ENCODE measurements at regions not wholly inside any gene's neighbourhood (a gene's known extent, or its start where the extent isn't known, plus 50 kb on each side); places are given as distances from the start of the nearest gene placed in this dataset.

DNA sequence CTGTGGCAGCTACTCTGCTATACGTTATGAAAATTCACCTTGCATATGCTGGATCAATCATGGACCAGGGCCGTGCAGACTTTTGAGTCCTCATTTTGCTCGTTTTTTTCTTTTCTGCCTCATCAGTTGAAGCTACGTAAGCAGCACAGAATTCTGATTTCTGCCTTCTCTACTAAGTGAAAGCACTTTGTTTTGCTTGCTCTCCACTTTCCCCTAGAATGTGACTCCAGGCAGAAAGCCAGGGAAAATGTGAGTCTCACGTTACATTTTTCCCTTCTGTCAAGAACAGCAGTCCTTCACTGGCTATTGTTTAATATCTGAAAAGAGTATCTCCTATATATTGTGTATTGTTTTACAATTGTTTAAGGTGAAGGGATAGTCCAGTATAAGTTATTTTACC lies 1840.1 kb downstream of the PCDH7 start:
- ChIA-PET POLR2A (interaction anchor here (0.6 to 1.0 kb wide), 5 partner anchors 8 to 170 kb away, joined by 3 to 7 read pairs (median 3); no protein-coding TSS in a partner anchor), CTCF (ENCODE audit: unreplicated experiment) (no interaction called here)

DNA sequence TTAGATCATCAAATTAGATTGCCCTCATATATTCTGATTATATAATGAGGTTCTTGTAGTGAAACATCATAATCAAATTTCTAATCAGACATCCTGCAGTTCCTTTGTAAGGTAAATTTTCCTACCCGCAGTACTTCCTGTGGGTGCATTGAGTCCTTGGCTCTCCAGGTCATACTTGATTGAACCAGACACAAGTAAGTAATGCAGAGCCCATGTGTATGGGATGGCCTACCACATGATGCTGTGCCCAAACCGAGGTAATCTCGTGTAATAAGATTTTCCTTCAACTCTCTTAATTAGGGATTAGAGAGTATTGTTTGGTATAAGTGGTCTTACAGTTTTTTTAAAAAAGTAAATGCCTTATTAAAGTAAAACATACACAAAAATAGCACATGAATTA lies 1841.8 kb downstream of the PCDH7 start:
- H3K4me3 ChIP-seq (ENCODE audit: low read depth, low read length, poor library complexity, severe bottlenecking): no peak overlapping the region
- no peaks in the 10 kb centered on the region for H3K9me2 ChIP-seq (ENCODE audit: insufficient read depth, low read length)
- no peak for DNase-seq (ENCODE audit: low spot score)
- H3K4me2 ChIP-seq (ENCODE audit: low read length): no peak overlapping the region
- peaks cover 23% of the 10 kb centered on the region for H3K36me3 ChIP-seq (ENCODE audit: insufficient read depth, low read length)
- H2AFZ ChIP-seq (ENCODE audit: low read length): peak overlapping the region; percentile 33; the same call in 1 of the 2 replicates
- ChIA-PET POLR2A (interaction anchor here (1.2 to 1.4 kb wide), 3 partner anchors 10 to 16 kb away, joined by 3 to 4 read pairs (median 3); no protein-coding TSS in a partner anchor), CTCF (ENCODE audit: unreplicated experiment) (no interaction called here)
- no peaks in the 10 kb centered on the region for H4K20me1 ChIP-seq (ENCODE audit: insufficient read depth, low read length)
- BruUV-seq (replicated peaks): no TSS peak
- intact Hi-C loops (cut with micrococcal nuclease; ENCODE audit: unreplicated experiment): no loop called here
- no peaks in the 10 kb centered on the region for H3K79me2 ChIP-seq (ENCODE audit: insufficient read depth, low read depth, low read length)
- no peak for TF ChIP-seq EZH2phosphoT487 (IDR thresholded peaks at IDR 0.05; ENCODE audit: borderline replicate concordance, low read depth, low read length)
- TF ChIP-seq, protein P1, sequence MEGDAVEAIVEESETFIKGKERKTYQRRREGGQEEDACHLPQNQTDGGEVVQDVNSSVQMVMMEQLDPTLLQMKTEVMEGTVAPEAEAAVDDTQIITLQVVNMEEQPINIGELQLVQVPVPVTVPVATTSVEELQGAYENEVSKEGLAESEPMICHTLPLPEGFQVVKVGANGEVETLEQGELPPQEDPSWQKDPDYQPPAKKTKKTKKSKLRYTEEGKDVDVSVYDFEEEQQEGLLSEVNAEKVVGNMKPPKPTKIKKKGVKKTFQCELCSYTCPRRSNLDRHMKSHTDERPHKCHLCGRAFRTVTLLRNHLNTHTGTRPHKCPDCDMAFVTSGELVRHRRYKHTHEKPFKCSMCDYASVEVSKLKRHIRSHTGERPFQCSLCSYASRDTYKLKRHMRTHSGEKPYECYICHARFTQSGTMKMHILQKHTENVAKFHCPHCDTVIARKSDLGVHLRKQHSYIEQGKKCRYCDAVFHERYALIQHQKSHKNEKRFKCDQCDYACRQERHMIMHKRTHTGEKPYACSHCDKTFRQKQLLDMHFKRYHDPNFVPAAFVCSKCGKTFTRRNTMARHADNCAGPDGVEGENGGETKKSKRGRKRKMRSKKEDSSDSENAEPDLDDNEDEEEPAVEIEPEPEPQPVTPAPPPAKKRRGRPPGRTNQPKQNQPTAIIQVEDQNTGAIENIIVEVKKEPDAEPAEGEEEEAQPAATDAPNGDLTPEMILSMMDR (conservative IDR thresholded peaks at IDR 0.05; ENCODE audit: low read length): no peak
- H3K27ac ChIP-seq (ENCODE audit: low read depth, low read length, poor library complexity, severe bottlenecking): no peak overlapping the region
- peaks cover 22% of the 10 kb centered on the region; the same call in 1 of the 2 replicates for H3K9me3 ChIP-seq (ENCODE audit: low read length)
- peaks cover 33% of the 10 kb centered on the region for H3K4me1 ChIP-seq (ENCODE audit: insufficient read depth, low read length, poor library complexity, severe bottlenecking)

More for the DNA sequence above, 1840.1 kb downstream of the PCDH7 start:
- H3K79me2 ChIP-seq (ENCODE audit: insufficient read depth, low read depth, low read length): no peaks in the 10 kb centered on the region
- no peaks in the 10 kb centered on the region for H4K20me1 ChIP-seq (ENCODE audit: insufficient read depth, low read length)
- no peak for TF ChIP-seq EZH2phosphoT487 (IDR thresholded peaks at IDR 0.05; ENCODE audit: borderline replicate concordance, low read depth, low read length)
- TF ChIP-seq, protein P1 (conservative IDR thresholded peaks at IDR 0.05; ENCODE audit: low read length): no peak
- H3K4me2 ChIP-seq (ENCODE audit: low read length): no peak overlapping the region
- H2AFZ ChIP-seq (ENCODE audit: low read length): peak overlapping the region; percentile 13; the same call in 1 of the 2 replicates
- H3K9me3 ChIP-seq (ENCODE audit: low read length): peaks cover 12% of the 10 kb centered on the region; the same call in 1 of the 2 replicates
- H3K36me3 ChIP-seq (ENCODE audit: insufficient read depth, low read length): peaks cover 12% of the 10 kb centered on the region; the same call in 1 of the 2 replicates
- H3K4me1 ChIP-seq (ENCODE audit: insufficient read depth, low read length, poor library complexity, severe bottlenecking): peaks cover 28% of the 10 kb centered on the region
- BruUV-seq (replicated peaks): no TSS peak
- H3K4me3 ChIP-seq (ENCODE audit: low read depth, low read length, poor library complexity, severe bottlenecking): no peak overlapping the region
- no peak for DNase-seq (ENCODE audit: low spot score)
- no peak overlapping the region for H3K27ac ChIP-seq (ENCODE audit: low read depth, low read length, poor library complexity, severe bottlenecking)
- intact Hi-C loops (cut with micrococcal nuclease; ENCODE audit: unreplicated experiment): no loop called here
- H3K9me2 ChIP-seq (ENCODE audit: insufficient read depth, low read length): no peaks in the 10 kb centered on the region

- Histone ChIP-seq H3K27ac (ENCODE audit: low read depth, low read length, poor library complexity, severe bottlenecking) (peak overlapping the region; percentile 28), H3K36me3 (ENCODE audit: insufficient read depth, low read length) (peaks cover 23% of the 10 kb centered on the region), H3K4me1 (ENCODE audit: insufficient read depth, low read length, poor library complexity, severe bottlenecking) (peaks cover 52% of the 10 kb centered on the region), H2AFZ (ENCODE audit: low read length) (peak overlapping the region; percentile 97), H3K9me3 (ENCODE audit: low read length) (peaks cover 26% of the 10 kb centered on the region; the same call in 1 of the 2 replicates), H3K4me3 (ENCODE audit: low read depth, low read length, poor library complexity, severe bottlenecking) (peak overlapping the region; percentile 25), H4K20me1 (ENCODE audit: insufficient read depth, low read length) (no peaks in the 10 kb centered on the region), H3K4me2 (ENCODE audit: low read length) (peak overlapping the region; percentile 43), H3K79me2 (ENCODE audit: insufficient read depth, low read depth, low read length) (no peaks in the 10 kb centered on the region), H3K9me2 (ENCODE audit: insufficient read depth, low read length) (no peaks in the 10 kb centered on the region)
- intact Hi-C loops (cut with micrococcal nuclease; ENCODE audit: unreplicated experiment): no loop called here
- no peak for TF ChIP-seq EZH2phosphoT487 (IDR thresholded peaks at IDR 0.05; ENCODE audit: borderline replicate concordance, low read depth, low read length)
- TF ChIP-seq, protein P1 (conservative IDR thresholded peaks at IDR 0.05; ENCODE audit: low read length): no peak
- ChIA-PET POLR2A (no interaction called here), CTCF (ENCODE audit: unreplicated experiment) (no interaction called here)
- BruUV-seq (replicated peaks): no TSS peak
- no peak for DNase-seq (ENCODE audit: low spot score)
Observed at GRCh38 chr4:32564626-32565025, 1844.5 kb downstream of the PCDH7 start.
